ENCODE measurements at regions not wholly inside any gene's neighbourhood (a gene's known extent, or its start where the extent isn't known, plus 50 kb on each side); places are given as distances from the start of the nearest gene placed in this dataset.
"Not testable (repeated sequence)": the region's sequence is repeated elsewhere in the genome, so short reads cannot be mapped to it uniquely, and the experiment has no call there.

DNA sequence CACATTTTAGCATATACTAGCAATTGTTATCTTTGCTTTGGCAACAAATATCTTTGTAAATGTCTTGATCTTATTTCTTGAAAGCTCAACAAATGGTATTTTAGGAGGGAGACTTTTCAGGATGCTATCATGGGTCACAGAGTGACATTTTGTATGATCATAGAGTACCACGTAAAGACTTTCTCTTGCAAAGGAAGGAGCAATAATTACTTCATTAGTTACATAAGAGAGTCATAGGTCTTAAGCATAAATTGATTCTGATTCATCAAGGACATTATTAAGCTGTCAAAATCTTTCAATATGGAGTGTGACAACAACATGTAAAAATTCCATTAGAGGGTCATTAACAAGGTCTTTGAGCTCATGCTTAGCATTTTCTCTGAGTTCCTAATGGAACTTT, 339.6 kb downstream of the NUP35 start:
- no peak for ATAC-seq (ENCODE audit: low FRiP score in 2 of 2)

DNA sequence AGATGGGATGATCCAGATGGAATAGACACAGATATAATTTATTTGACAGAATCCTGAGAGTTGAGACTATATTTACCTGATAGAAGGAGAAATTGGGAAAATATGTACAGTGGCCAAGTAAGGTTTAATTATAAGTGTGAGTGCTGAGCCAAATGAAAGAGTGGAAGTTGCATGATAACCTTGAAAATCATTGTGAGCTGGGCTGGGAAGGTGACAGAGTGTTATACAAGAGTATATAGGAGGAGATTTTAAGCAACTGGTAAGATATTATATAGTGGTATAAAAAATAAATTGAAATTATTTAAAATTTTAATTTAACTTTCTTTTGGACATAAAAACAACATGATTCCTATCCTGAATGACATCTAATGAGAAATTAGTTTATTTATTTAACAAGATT, 340.8 kb downstream of the NUP35 start:
- H3K27ac ChIP-seq = no peak overlapping the region
- no peaks in the 10 kb centered on the region for H3K9me3 ChIP-seq
- TF ChIP-seq, protein P1, sequence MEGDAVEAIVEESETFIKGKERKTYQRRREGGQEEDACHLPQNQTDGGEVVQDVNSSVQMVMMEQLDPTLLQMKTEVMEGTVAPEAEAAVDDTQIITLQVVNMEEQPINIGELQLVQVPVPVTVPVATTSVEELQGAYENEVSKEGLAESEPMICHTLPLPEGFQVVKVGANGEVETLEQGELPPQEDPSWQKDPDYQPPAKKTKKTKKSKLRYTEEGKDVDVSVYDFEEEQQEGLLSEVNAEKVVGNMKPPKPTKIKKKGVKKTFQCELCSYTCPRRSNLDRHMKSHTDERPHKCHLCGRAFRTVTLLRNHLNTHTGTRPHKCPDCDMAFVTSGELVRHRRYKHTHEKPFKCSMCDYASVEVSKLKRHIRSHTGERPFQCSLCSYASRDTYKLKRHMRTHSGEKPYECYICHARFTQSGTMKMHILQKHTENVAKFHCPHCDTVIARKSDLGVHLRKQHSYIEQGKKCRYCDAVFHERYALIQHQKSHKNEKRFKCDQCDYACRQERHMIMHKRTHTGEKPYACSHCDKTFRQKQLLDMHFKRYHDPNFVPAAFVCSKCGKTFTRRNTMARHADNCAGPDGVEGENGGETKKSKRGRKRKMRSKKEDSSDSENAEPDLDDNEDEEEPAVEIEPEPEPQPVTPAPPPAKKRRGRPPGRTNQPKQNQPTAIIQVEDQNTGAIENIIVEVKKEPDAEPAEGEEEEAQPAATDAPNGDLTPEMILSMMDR (IDR thresholded peaks at IDR 0.05) = no peak
- TF ChIP-seq EP300 (IDR thresholded peaks at IDR 0.05) = no peak
- no peak for TF ChIP-seq POLR2A (IDR thresholded peaks at IDR 0.05)
- TF ChIP-seq POLR2AphosphoS5 (IDR thresholded peaks at IDR 0.05) = no peak
- no peak for DNase-seq
- H3K27me3 ChIP-seq = no peaks in the 10 kb centered on the region
- ATAC-seq (ENCODE audit: low FRiP score in 2 of 2) = no peak
- H3K36me3 ChIP-seq = no peaks in the 10 kb centered on the region
- no peaks in the 10 kb centered on the region for H3K4me1 ChIP-seq
- no peak overlapping the region for H3K4me3 ChIP-seq

More for the DNA sequence above, 339.6 kb downstream of the NUP35 start:
- TF ChIP-seq, protein P1 (IDR thresholded peaks at IDR 0.05) = no peak
- TF ChIP-seq POLR2AphosphoS5 (IDR thresholded peaks at IDR 0.05) (no peak), POLR2A (IDR thresholded peaks at IDR 0.05) (no peak), EP300 (IDR thresholded peaks at IDR 0.05) (no peak)
- Histone ChIP-seq H3K9me3 (no peaks in the 10 kb centered on the region), H3K27me3 (no peaks in the 10 kb centered on the region), H3K27ac (no peak overlapping the region), H3K4me1 (no peaks in the 10 kb centered on the region), H3K36me3 (no peaks in the 10 kb centered on the region), H3K4me3 (no peak overlapping the region)
- DNase-seq = no peak
- WGBS, 2 donors = 64 to 74% methylated on average over 1 of the region's 1 CpG

DNA sequence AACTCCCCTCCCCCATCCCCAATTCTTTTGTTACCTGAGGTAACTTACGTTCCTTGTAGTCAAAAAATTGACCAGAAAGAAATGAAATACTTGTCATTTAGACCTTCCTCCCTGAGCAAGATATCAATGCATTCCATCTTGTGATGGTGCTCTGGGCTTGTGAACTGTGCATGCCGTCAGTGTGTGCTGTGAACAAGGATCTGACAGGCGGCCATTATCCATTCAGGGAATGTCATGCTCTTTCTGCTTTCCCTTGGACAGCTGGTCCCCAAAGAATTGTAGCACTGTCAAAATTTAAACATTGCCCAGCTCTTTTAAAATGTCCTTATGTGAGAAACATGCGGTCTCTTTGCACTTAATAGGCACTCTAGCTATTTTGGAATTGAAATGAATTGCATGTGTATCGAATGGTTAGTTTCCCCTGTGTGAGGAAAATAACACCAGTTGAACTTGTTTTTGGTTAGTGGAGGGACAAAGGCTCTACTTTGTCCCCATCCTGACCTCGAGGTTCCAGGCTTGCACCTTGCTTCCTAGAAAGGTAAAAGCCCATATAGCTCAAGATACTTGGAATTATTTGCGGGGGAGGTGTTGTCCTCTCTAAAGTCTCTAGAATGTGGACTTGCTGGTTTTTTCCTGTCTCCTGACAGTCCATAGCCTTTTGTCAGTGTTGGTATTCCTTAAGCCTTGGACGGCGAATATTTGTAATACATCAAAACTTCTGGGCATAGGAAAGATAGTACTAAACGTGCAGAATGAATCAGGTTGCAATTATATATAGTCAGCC, 350.9 kb downstream of the NUP35 start:
- DNase-seq (no peak), ATAC-seq (ENCODE audit: low FRiP score in 2 of 2) (no peak)
- no peaks in the 10 kb centered on the region for H3K4me1 ChIP-seq
- H3K36me3 ChIP-seq = no peaks in the 10 kb centered on the region
- WGBS, 2 donors = 64 to 68% methylated on average over 10 of the region's 10 CpGs
- no peak overlapping the region for H3K4me3 ChIP-seq
- no peak for TF ChIP-seq POLR2AphosphoS5 (IDR thresholded peaks at IDR 0.05)
- TF ChIP-seq POLR2A (IDR thresholded peaks at IDR 0.05) = no peak
- no peak for TF ChIP-seq EP300 (IDR thresholded peaks at IDR 0.05)
- TF ChIP-seq, protein P1 (IDR thresholded peaks at IDR 0.05) = no peak
- H3K9me3 ChIP-seq = peaks cover 0 to 9% (median 0%) of the 10 kb centered on the region in 4 donors
- no peaks in the 10 kb centered on the region for H3K27me3 ChIP-seq
- no peak overlapping the region for H3K27ac ChIP-seq

DNA sequence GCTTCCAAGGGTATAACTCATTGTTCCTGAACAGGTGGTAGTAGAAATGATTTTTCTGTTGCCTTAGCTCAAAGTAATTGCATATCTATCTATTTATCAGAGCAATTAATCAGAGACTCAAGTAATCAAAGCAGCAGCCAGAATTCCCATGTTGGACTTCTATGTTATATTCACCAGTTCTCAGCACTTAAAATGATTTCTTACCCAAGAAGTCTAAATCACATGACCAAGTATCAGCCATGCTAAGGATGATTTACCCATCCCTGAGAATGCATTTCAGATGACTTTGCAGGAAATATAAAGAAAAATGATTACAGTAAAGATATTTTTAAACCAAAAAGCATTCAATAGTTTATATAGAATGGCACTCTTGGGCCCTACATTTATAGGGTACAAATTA, 352.2 kb downstream of the NUP35 start:
- Histone ChIP-seq H3K4me3 (no peak overlapping the region), H3K27me3 (no peaks in the 10 kb centered on the region), H3K4me1 (no peaks in the 10 kb centered on the region), H3K36me3 (no peaks in the 10 kb centered on the region), H3K9me3 (peaks cover 0 to under 1% (median 0%) of the 10 kb centered on the region in 4 donors), H3K27ac (no peak overlapping the region)
- no peak for TF ChIP-seq EP300 (IDR thresholded peaks at IDR 0.05)
- TF ChIP-seq POLR2AphosphoS5 (IDR thresholded peaks at IDR 0.05) = no peak
- no peak for TF ChIP-seq POLR2A (IDR thresholded peaks at IDR 0.05)
- TF ChIP-seq, protein P1 (IDR thresholded peaks at IDR 0.05) = no peak
- ATAC-seq (ENCODE audit: low FRiP score in 2 of 2) (no peak), DNase-seq (no peak)

DNA sequence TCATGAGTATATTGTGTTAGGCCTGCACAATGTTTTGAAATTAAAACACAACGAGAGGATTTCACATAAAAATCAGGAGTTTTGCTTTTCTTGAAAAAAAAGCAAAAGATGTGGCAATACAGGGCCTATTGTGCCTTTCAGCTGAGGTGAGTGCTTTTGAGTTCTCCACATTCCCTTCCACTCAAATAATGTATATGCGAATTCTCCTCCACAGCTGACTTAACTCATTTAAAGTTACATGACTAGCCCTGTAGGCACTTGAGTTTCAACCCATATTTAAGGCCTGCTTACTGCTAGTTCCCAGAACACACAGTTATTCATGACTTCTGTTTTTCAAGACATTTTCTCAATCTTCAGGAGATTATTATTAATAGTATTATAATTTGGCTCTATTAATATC, 353.1 kb downstream of the NUP35 start:
- Histone ChIP-seq H3K4me1 (no peaks in the 10 kb centered on the region), H3K27me3 (no peaks in the 10 kb centered on the region), H3K27ac (no peak overlapping the region), H3K9me3 (peaks cover 0 to 5% (median 0%) of the 10 kb centered on the region in 4 donors), H3K4me3 (no peak overlapping the region), H3K36me3 (no peaks in the 10 kb centered on the region)
- TF ChIP-seq POLR2A (IDR thresholded peaks at IDR 0.05) (no peak), EP300 (IDR thresholded peaks at IDR 0.05) (no peak), POLR2AphosphoS5 (IDR thresholded peaks at IDR 0.05) (no peak)
- TF ChIP-seq, protein P1 (IDR thresholded peaks at IDR 0.05) = no peak
- no peak for ATAC-seq (ENCODE audit: low FRiP score in 2 of 2)
- DNase-seq = no peak
- 66 to 79% methylated on average over 2 of the region's 2 CpGs for WGBS, 2 donors

DNA sequence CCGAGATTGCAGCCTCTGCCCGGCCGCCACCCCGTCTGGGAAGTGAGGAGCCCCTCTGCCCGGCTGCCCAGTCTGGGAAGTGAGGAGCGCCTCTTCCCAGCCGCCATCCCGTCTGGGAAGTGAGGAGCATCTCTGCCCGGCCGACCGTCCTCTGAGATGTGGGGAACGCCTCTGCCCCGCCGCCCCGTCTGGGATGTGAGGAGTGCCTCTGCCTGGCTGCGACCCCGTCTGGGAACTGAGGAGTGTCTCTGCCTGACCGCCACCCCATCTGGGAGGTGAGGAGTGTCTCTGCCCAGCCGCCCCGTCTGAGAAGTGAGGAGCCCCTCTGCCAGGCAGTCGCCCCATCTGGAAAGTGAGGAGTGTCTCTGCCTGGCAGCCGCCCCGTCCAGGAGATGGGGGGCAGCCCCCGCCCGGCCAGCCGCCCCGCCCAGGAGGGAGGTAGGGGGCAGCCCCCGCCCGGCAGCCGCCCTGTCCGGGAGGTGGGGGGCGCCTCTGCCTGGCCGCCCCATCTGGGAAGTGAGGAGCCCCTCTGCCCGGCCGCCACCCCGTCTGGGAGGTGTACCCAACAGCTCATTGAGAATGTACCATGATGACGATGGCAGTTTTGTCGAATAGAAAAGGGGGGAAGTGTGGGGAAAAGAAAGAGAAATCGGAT, 354.8 kb downstream of the NUP35 start:
- ATAC-seq (ENCODE audit: low FRiP score in 2 of 2) = not testable (repeated sequence)
- WGBS, 2 donors = 89 to 96% methylated on average over 20 to 28 of the region's 39 CpGs

More for the DNA sequence above, 354.8 kb downstream of the NUP35 start:
- peak in 1 of 2 donors; percentile 58 for DNase-seq
- not testable (repeated sequence) for H3K4me1 ChIP-seq, H3K9me3 ChIP-seq, H3K4me3 ChIP-seq, H3K27ac ChIP-seq, H3K36me3 ChIP-seq, H3K27me3 ChIP-seq
